ENCODE measurements at regions not wholly inside any gene's neighbourhood (a gene's known extent, or its start where the extent isn't known, plus 50 kb on each side); places are given as distances from the start of the nearest gene placed in this dataset.

- no peak for DNase-seq (ENCODE audit: low read depth in 3 of 3)
Measured at GRCh38 chr3:181859518-181859917, 147.8 kb downstream of the SOX2 start.

GRCh38 chr3:181860235-181860634 lies 148.5 kb downstream of the SOX2 start:
- DNase-seq (ENCODE audit: low read depth in 3 of 3): no peak

- DNase-seq (ENCODE audit: low read depth in 3 of 3): no peak
Measured at GRCh38 chr3:181862502-181862901, 150.8 kb downstream of the SOX2 start.

- no peak for DNase-seq (ENCODE audit: low read depth in 3 of 3)
Measured at GRCh38 chr3:181868576-181869082, 156.9 kb downstream of the SOX2 start.

GRCh38 chr3:181872887-181873286 lies 161.2 kb downstream of the SOX2 start:
- no peak for DNase-seq (ENCODE audit: low read depth in 3 of 3)

- no peak for DNase-seq (ENCODE audit: low read depth in 3 of 3)
Measured at GRCh38 chr3:181879926-181880325, 168.2 kb downstream of the SOX2 start.

GRCh38 chr3:181880331-181880730 lies 168.6 kb downstream of the SOX2 start:
- DNase-seq (ENCODE audit: low read depth in 3 of 3): no peak

GRCh38 chr3:181881749-181882148 lies 170.0 kb downstream of the SOX2 start:
- DNase-seq (ENCODE audit: low read depth in 3 of 3): no peak

- no peak for DNase-seq (ENCODE audit: low read depth in 3 of 3)
Measured at GRCh38 chr3:181885868-181886630, 174.3 kb downstream of the SOX2 start.

- DNase-seq (ENCODE audit: low read depth in 3 of 3): no peak
Measured at GRCh38 chr3:181886676-181887075, 175.0 kb downstream of the SOX2 start.

GRCh38 chr3:181887685-181888084 lies 176.0 kb downstream of the SOX2 start:
- no peak for DNase-seq (ENCODE audit: low read depth in 3 of 3)

GRCh38 chr3:181888234-181888633 lies 176.5 kb downstream of the SOX2 start:
- no peak for DNase-seq (ENCODE audit: low read depth in 3 of 3)

- no peak for DNase-seq (ENCODE audit: low read depth in 3 of 3)
Measured at GRCh38 chr3:181892848-181893247, 181.1 kb downstream of the SOX2 start.

GRCh38 chr3:181896605-181897004 lies 184.9 kb downstream of the SOX2 start:
- no peak for DNase-seq (ENCODE audit: low read depth in 3 of 3)

- no peak for DNase-seq (ENCODE audit: low read depth in 3 of 3)
Measured at GRCh38 chr3:181899702-181900101, 188.0 kb downstream of the SOX2 start.

- no peak for DNase-seq (ENCODE audit: low read depth in 3 of 3)
Measured at GRCh38 chr3:181901626-181902025, 189.9 kb downstream of the SOX2 start.

GRCh38 chr3:181906338-181906737 lies 194.6 kb downstream of the SOX2 start:
- DNase-seq (ENCODE audit: low read depth in 3 of 3): no peak

- no peak for DNase-seq (ENCODE audit: low read depth in 3 of 3)
Measured at GRCh38 chr3:181909241-181909640, 197.5 kb downstream of the SOX2 start.

GRCh38 chr3:181912384-181912783 lies 200.7 kb downstream of the SOX2 start:
- no peak for DNase-seq (ENCODE audit: low read depth in 3 of 3)

GRCh38 chr3:181913254-181913653 lies 201.5 kb downstream of the SOX2 start:
- no peak for DNase-seq (ENCODE audit: low read depth in 3 of 3)

- DNase-seq (ENCODE audit: low read depth in 3 of 3): no peak
Measured at GRCh38 chr3:181915551-181915950, 203.8 kb downstream of the SOX2 start.

- DNase-seq (ENCODE audit: low read depth in 3 of 3): no peak
Measured at GRCh38 chr3:181916013-181916412, 204.3 kb downstream of the SOX2 start.

GRCh38 chr3:181917027-181917426 lies 205.3 kb downstream of the SOX2 start:
- no peak for DNase-seq (ENCODE audit: low read depth in 3 of 3)

- DNase-seq (ENCODE audit: low read depth in 3 of 3): no peak
Measured at GRCh38 chr3:181919375-181919774, 207.7 kb downstream of the SOX2 start.

All from stimulated activated CD4-positive, alpha-beta T cell treated with anti-CD3 and anti-CD28 coated beads, TNF-alpha, amount 100 ng/mL, for 4 hours (primary cell).